ENCODE measurements at regions not wholly inside any gene's neighbourhood (a gene's known extent, or its start where the extent isn't known, plus 50 kb on each side); places are given as distances from the start of the nearest gene placed in this dataset.

GRCh38 chr2:116718451-116718850, 1096.0 kb upstream of the DDX18 start:
- H3K79me1 ChIP-seq (ENCODE audit: low read depth, low read length): no peaks in the 10 kb centered on the region
- no peak for TF ChIP-seq SP1 (IDR thresholded peaks at IDR 0.05; ENCODE audit: low read depth, low read length)
- no peak for TF ChIP-seq BCL11A (IDR thresholded peaks at IDR 0.05; ENCODE audit: low read depth in 2 of 2, low read length in 2 of 2)
- TF ChIP-seq JUND (IDR thresholded peaks at IDR 0.05; ENCODE audit: low read length): no peak
- TF ChIP-seq SRF (IDR thresholded peaks at IDR 0.05; ENCODE audit: low read depth, low read length): no peak
- no peak for TF ChIP-seq BACH1 (IDR thresholded peaks at IDR 0.05; ENCODE audit: low read length)
- no peak for TF ChIP-seq EZH2 (IDR thresholded peaks at IDR 0.05; ENCODE audit: low read depth, low read length, severe bottlenecking)
- no peak for TF ChIP-seq GABPA (IDR thresholded peaks at IDR 0.05; ENCODE audit: borderline replicate concordance, insufficient read depth, low read length)
- no peak for TF ChIP-seq CEBPB (IDR thresholded peaks at IDR 0.05; ENCODE audit: low read depth, low read length)
- no peak for TF ChIP-seq RXRA (IDR thresholded peaks at IDR 0.05; ENCODE audit: insufficient read depth, low read depth, low read length)
- no peak for TF ChIP-seq HDAC6 (IDR thresholded peaks at IDR 0.05; ENCODE audit: low read depth, low read length)
- TF ChIP-seq YY1 (IDR thresholded peaks at IDR 0.05; ENCODE audit: low read depth, low read length): no peak
- no peak for TF ChIP-seq PHF8 (conservative IDR thresholded peaks at IDR 0.05; ENCODE audit: low read depth, low read length)
- TF ChIP-seq CHD2 (IDR thresholded peaks at IDR 0.05; ENCODE audit: low read length): no peak
- no peak for TF ChIP-seq TAF7 (optimal IDR thresholded peaks at IDR 0.05; ENCODE audit: borderline replicate concordance, low read depth, low read length)
- TF ChIP-seq CBX8 (IDR thresholded peaks at IDR 0.05; ENCODE audit: borderline replicate concordance, low read depth, low read length): no peak
- no peak for TF ChIP-seq RFX5 (IDR thresholded peaks at IDR 0.05; ENCODE audit: borderline replicate concordance, low read depth, low read length)
- no peak for TF ChIP-seq POLR2AphosphoS5 (IDR thresholded peaks at IDR 0.05; ENCODE audit: low read depth, low read length)

More at GRCh38 chr2:116718451-116718850, 1096.0 kb upstream of the DDX18 start:
- H3K9ac ChIP-seq (replicated peaks in 1 of 4; ENCODE audit: extremely low read depth in 1 of 4, low read depth in 3 of 4, low read length in 3 of 4): no peak overlapping the region
- no peak overlapping the region for H2BK20ac ChIP-seq (ENCODE audit: low read length)
- H2BK12ac ChIP-seq (ENCODE audit: low read depth, low read length): no peak overlapping the region
- no peak overlapping the region for H3K4me3 ChIP-seq (ENCODE audit: extremely low read depth in 1 of 4, insufficient read depth in 2 of 4, low read depth in 3 of 4, low read length in 4 of 4)
- H3K18ac ChIP-seq (ENCODE audit: extremely low read depth, low read length): no peak overlapping the region
- no peaks in the 10 kb centered on the region for H3K36me3 ChIP-seq (ENCODE audit: control insufficient read depth in 2 of 4, insufficient read depth in 4 of 4, low read length in 3 of 4)
- H4K8ac ChIP-seq (ENCODE audit: extremely low read depth, insufficient read depth, low read length): no peak overlapping the region
- ChIA-PET CTCF (ENCODE audit: partially characterized antibody) (interaction anchor here (0.5 to 0.9 kb wide), 2 partner anchors 145 to 245 kb away, joined by 3 to 4 read pairs; no protein-coding TSS in a partner anchor), POLR2A (ENCODE audit: partially characterized antibody) (no interaction called here)
- no peak overlapping the region for H3K56ac ChIP-seq (replicated peaks; ENCODE audit: insufficient read length, low read depth, low read length)
- no peak overlapping the region for H2BK5ac ChIP-seq (ENCODE audit: low read depth, low read length)
- H3K27ac ChIP-seq (ENCODE audit: low read depth, low read length): no peak overlapping the region
- H3K14ac ChIP-seq (ENCODE audit: insufficient read length): no peak overlapping the region
- no peaks in the 10 kb centered on the region for H3K4me1 ChIP-seq (replicated peaks in 1 of 4; ENCODE audit: control insufficient read depth in 3 of 4, insufficient read depth in 4 of 4, low read length in 3 of 4)
- no peak overlapping the region for H3K4me2 ChIP-seq (ENCODE audit: insufficient read depth in 1 of 2, low read depth in 2 of 2, low read length in 2 of 2)
- no peak overlapping the region for H4K5ac ChIP-seq (ENCODE audit: insufficient read length, low read depth, low read length)
- no peak overlapping the region for H3K23ac ChIP-seq (ENCODE audit: insufficient read length)
- DNase-seq (ENCODE audit: low read depth in 1 of 2, low spot score in 2 of 2): no peak
- H3K23me2 ChIP-seq (ENCODE audit: low read depth, low read length): no peaks in the 10 kb centered on the region
- no peak overlapping the region for H4K91ac ChIP-seq (replicated peaks; ENCODE audit: insufficient read length, low read length)
- no peak for FAIRE-seq
- no peak overlapping the region for H2AFZ ChIP-seq (ENCODE audit: low read length)
- 91% methylated on average over 4 of the region's 4 CpGs; no CpG with 5 or more reads in 1 of the 2 experiments for WGBS, 2 experiments (ENCODE audit: extremely low coverage in 1 of 2, insufficient coverage in 1 of 2, insufficient read length in 1 of 2, insufficient replicate concordance in 2 of 2, low coverage in 1 of 2, low lambda C conversion rate in 2 of 2, missing lambda C conversion rate in 1 of 2)
- H2BK15ac ChIP-seq (ENCODE audit: low read length): no peak overlapping the region
- H2BK120ac ChIP-seq (replicated peaks; ENCODE audit: low read depth, low read length): no peak overlapping the region
- no peaks in the 10 kb centered on the region; a peak in 1 of 4 replicates for H3K9me3 ChIP-seq (ENCODE audit: insufficient read depth in 2 of 2, low read depth in 1 of 2, low read length in 1 of 2)
- no peaks in the 10 kb centered on the region for H3K79me2 ChIP-seq (ENCODE audit: control insufficient read depth in 1 of 2, insufficient read depth in 2 of 2, low read length in 2 of 2)
- no peaks in the 10 kb centered on the region for H4K20me1 ChIP-seq (replicated peaks in 1 of 2; ENCODE audit: control insufficient read depth in 1 of 2, insufficient read depth in 2 of 2, low read length in 2 of 2)
- H3K27me3 ChIP-seq (replicated peaks in 1 of 4; ENCODE audit: control insufficient read depth in 3 of 4, extremely low read depth in 1 of 4, insufficient read depth in 3 of 4, low read length in 3 of 4): no peaks in the 10 kb centered on the region
- H3K4ac ChIP-seq (replicated peaks; ENCODE audit: insufficient read length, low read depth, low read length): no peak overlapping the region
- H2AK5ac ChIP-seq (ENCODE audit: low read depth, low read length): no peak overlapping the region
